Activated T-helper 2 cell treated with anti-CD3 and anti-CD28 coated beads, Interferon-gamma antibody, Interleukin-2, Interleukin-4, amounts not matched to agents 10 μg/mL and 5 μg/mL and 100 μg/mL, durations not matched to agents 14 hours and 24 hours and 36 hours (primary cell): ENCODE measurements at regions not wholly inside any gene's neighbourhood (a gene's known extent, or its start where the extent isn't known, plus 50 kb on each side); places are given as distances from the start of the nearest gene placed in this dataset.
"Not testable (repeated sequence)": the region's sequence is repeated elsewhere in the genome, so short reads cannot be mapped to it uniquely, and the experiment has no call there.

Experiments used
- DNase-seq: peaks from one replicate; pipeline ENCODE4 v3.0.0; 2021; ENCODE audit warnings: low spot score
- H3K27ac Mint-ChIP-seq: one replicate; pipeline ENCODE4 v1.8.0; 2021; ENCODE audit warnings: mixed read lengths
- H3K27me3 Mint-ChIP-seq: one replicate; pipeline ENCODE4 v1.8.0; 2021; ENCODE audit warnings: low read depth, mixed read lengths
- H3K36me3 Mint-ChIP-seq: one replicate; pipeline ENCODE4 v1.8.0; 2021; ENCODE audit warnings: low read depth, mixed read lengths
- H3K4me1 Mint-ChIP-seq: one replicate; pipeline ENCODE4 v1.8.0; 2021; ENCODE audit warnings: low read depth, mixed read lengths
- H3K4me3 Mint-ChIP-seq: one replicate; pipeline ENCODE4 v1.8.0; 2021; ENCODE audit warnings: low read depth, mild to moderate bottlenecking, moderate library complexity, mixed read lengths
- H3K9me3 Mint-ChIP-seq: one replicate; pipeline ENCODE4 v1.8.0; 2021; ENCODE audit warnings: mixed read lengths
- intact Hi-C: fragments of 100-400 bp; cut with micrococcal nuclease; formaldehyde crosslinking; loops from one replicate; pipeline ENCODE4 v1.15.1; 2023

- DNase-seq = no peak
- Mint-ChIP-seq H3K4me1 (no peaks in the 10 kb centered on the region), H3K9me3 (no peaks in the 10 kb centered on the region), H3K4me3 (no peak overlapping the region), H3K27me3 (no peaks in the 10 kb centered on the region), H3K27ac (no peak overlapping the region), H3K36me3 (no peaks in the 10 kb centered on the region)
- intact Hi-C loops = no loop called here
Measured at GRCh38 chr3:75224412-75224811, 439.7 kb upstream of the FRG2C start.

- no peaks in the 10 kb centered on the region for H3K27me3 Mint-ChIP-seq
- no peaks in the 10 kb centered on the region for H3K36me3 Mint-ChIP-seq
- H3K4me1 Mint-ChIP-seq = no peaks in the 10 kb centered on the region
- H3K4me3 Mint-ChIP-seq = no peak overlapping the region
- no peak for DNase-seq
- intact Hi-C loops = no loop called here
- no peak overlapping the region for H3K27ac Mint-ChIP-seq
- no peaks in the 10 kb centered on the region for H3K9me3 Mint-ChIP-seq
Measured at GRCh38 chr3:75232216-75232615, 431.9 kb upstream of the FRG2C start.

DNA sequence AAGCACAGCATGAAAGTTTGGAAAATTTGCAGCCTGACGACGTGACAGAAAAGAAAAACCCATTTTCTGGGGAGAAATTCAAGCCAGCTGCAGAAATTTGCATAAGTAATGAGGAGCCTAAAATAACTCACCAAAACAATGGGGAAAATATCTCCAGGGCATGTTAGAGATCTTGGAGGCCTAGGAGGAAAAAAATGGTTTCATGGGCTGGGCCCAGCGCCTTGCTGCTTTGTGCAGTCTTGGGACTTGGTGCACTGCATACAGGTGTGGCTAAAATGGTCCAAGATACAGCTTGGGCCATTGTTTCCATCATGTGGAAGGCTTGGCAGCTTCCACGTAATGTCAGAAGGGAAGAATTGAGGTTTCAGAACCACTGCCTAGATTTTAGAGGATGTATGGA, 428.5 kb upstream of the FRG2C start:
- no peaks in the 10 kb centered on the region for H3K36me3 Mint-ChIP-seq
- H3K27ac Mint-ChIP-seq = no peak overlapping the region
- no peaks in the 10 kb centered on the region for H3K27me3 Mint-ChIP-seq
- H3K9me3 Mint-ChIP-seq = no peaks in the 10 kb centered on the region
- H3K4me3 Mint-ChIP-seq = no peak overlapping the region
- intact Hi-C loops = no loop called here
- no peaks in the 10 kb centered on the region for H3K4me1 Mint-ChIP-seq
- no peak for DNase-seq

DNA sequence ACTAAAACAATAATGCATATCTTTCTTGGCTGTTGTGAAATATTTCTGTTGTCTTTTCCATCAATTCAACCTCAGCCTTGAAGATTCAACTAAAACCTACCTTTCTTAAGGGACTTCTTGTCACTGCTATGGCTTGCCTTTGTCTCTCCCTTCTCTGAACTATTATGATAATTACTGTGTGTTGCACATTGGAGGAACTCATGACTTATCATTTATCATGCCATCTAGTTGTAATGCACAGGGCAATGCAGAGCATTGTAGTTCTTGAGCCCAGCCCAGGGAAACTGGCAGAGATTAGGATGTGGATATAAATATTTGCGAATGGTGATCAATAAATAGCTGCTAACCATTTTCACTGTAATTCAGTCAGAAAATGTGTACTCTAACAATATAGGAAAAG, 427.1 kb upstream of the FRG2C start:
- no peaks in the 10 kb centered on the region for H3K9me3 Mint-ChIP-seq
- no peak overlapping the region for H3K4me3 Mint-ChIP-seq
- intact Hi-C loops = no loop called here
- no peak overlapping the region for H3K27ac Mint-ChIP-seq
- no peaks in the 10 kb centered on the region for H3K27me3 Mint-ChIP-seq
- no peak for DNase-seq
- no peaks in the 10 kb centered on the region for H3K36me3 Mint-ChIP-seq
- no peaks in the 10 kb centered on the region for H3K4me1 Mint-ChIP-seq

DNA sequence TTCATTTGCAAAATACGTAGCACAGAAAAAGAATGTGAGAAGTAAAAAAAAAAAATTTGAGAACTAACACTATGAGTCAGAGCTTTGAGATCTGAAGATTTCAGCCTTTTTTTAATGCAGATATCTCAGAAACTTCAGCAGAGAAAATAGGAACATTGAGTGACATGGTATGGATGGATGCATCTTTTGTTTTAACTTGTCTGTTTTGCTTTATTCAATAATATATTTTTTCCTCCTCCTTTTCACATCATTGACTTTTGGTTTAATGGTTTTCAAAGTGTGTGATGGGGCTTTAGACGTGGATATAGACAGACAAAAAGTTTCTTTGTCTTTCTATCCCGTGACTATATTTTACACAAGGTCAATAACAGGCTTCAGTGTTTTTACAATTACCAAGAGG, 426.7 kb upstream of the FRG2C start:
- Mint-ChIP-seq H3K4me3 (no peak overlapping the region), H3K27ac (no peak overlapping the region), H3K9me3 (no peaks in the 10 kb centered on the region), H3K36me3 (no peaks in the 10 kb centered on the region), H3K27me3 (no peaks in the 10 kb centered on the region), H3K4me1 (no peaks in the 10 kb centered on the region)
- intact Hi-C loops = no loop called here
- no peak for DNase-seq

GRCh38 chr3:75241226-75241962, 422.7 kb upstream of the FRG2C start:
- H3K27me3 Mint-ChIP-seq, H3K36me3 Mint-ChIP-seq, intact Hi-C loops, H3K4me1 Mint-ChIP-seq, H3K9me3 Mint-ChIP-seq, H3K27ac Mint-ChIP-seq, DNase-seq, H3K4me3 Mint-ChIP-seq: not testable (repeated sequence)

DNA sequence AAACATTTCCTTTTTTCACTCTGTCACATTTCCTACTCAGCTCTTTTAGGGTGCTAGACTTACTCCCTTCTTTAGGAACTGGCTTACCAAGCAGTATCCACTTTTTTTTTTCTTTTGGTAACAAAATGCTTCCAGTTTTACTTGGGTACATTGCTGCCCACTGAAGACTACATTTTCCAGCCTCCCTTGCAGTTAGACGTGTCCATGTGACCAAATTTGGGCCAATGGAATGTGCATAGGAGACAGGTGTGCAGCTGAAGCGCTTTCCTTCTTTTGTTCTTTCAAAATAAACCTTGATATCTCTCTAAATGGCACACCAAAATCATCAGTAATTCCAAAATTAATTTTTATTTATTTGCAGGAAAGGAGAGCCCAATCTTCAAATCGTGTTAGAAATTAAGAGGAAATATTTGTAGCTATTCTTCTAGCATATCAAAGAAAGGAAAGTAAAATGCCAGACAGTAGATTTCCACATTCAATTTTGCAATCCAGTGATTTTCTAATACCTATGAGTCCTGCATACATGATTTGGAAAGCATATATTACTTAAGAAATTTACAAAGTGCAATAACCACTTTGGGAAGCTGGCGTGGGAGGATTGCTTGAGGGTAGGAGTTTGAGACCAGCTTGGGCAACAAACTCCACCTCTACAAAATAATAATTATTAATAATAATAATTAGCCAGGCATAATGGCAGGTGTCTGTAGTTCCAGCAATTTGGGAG, 422.0 kb upstream of the FRG2C start:
- H3K9me3 Mint-ChIP-seq = no peaks in the 10 kb centered on the region
- no peaks in the 10 kb centered on the region for H3K36me3 Mint-ChIP-seq
- no peaks in the 10 kb centered on the region for H3K4me1 Mint-ChIP-seq
- intact Hi-C loops = no loop called here
- DNase-seq = no peak
- H3K27ac Mint-ChIP-seq = no peak overlapping the region
- H3K4me3 Mint-ChIP-seq = no peak overlapping the region
- no peaks in the 10 kb centered on the region for H3K27me3 Mint-ChIP-seq

GRCh38 chr3:75248974-75249373, 415.2 kb upstream of the FRG2C start:
- intact Hi-C loops = no loop called here
- Mint-ChIP-seq H3K4me3 (no peak overlapping the region), H3K27me3 (no peaks in the 10 kb centered on the region), H3K4me1 (peaks cover 4% of the 10 kb centered on the region), H3K9me3 (no peaks in the 10 kb centered on the region), H3K27ac (no peak overlapping the region), H3K36me3 (no peaks in the 10 kb centered on the region)
- DNase-seq = no peak

DNA sequence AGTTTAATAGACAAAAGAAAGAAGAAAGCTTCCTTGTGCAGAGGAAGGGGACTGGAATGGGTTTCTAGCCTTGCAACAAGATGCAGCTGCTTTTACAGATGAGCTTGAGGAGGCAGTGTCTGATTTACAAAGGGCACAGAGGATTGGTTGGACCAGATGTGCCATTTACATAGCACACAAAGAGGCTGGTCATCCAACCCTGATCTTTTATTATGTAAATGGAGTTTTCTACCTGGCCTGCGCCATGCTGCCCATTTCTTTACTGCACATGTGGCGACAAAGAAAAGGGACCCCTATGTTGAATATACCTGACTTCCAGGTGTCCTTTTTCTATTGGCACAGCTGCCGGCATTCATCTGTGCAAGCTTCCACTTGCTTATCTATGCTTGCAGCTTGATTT, 409.4 kb upstream of the FRG2C start:
- no peaks in the 10 kb centered on the region for H3K36me3 Mint-ChIP-seq
- no peaks in the 10 kb centered on the region for H3K27me3 Mint-ChIP-seq
- intact Hi-C loops = no loop called here
- H3K9me3 Mint-ChIP-seq = no peaks in the 10 kb centered on the region
- no peak for DNase-seq
- H3K4me3 Mint-ChIP-seq = no peak overlapping the region
- H3K4me1 Mint-ChIP-seq = no peaks in the 10 kb centered on the region
- H3K27ac Mint-ChIP-seq = no peak overlapping the region

DNA sequence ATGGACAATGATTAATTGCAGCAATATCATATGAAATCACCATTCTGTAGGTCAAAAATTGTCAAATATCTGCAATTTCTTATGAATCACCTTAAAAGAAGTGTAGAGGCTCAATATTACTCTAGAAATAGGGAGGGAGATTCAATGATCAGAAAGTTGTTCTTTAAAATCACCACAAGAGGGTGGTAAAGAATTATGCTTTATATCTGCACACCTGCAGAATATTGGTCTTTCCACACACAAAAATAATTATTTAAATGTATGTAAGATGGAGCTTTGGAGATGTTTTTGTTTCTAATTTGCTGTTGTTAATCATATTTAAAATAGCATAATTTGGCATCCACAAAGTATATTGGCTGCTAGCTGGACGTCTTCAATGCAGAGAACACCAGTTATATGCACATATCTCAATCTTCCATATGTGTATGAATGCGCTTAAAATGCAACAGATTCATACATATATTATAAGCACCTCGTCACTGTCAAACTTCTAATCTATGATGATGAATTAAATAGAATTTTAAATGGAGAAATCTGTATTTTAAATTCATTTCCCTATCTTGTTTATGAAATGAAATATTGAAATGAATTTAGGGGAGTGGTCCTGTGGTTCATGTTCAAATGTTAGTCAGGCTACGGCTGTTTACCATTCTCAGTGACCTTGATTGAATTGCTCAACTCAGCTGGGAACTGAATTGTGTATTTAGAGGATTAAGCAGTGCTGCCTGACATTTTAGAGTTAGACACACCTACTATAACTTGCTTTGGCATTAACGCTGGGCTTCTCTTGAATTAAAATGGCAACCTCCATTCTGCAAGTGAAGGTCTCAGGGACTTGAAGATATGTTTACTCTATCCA, 405.1 kb upstream of the FRG2C start:
- intact Hi-C loops, H3K4me3 Mint-ChIP-seq, DNase-seq, H3K27ac Mint-ChIP-seq, H3K9me3 Mint-ChIP-seq, H3K36me3 Mint-ChIP-seq, H3K27me3 Mint-ChIP-seq, H3K4me1 Mint-ChIP-seq: not testable (repeated sequence)

DNA sequence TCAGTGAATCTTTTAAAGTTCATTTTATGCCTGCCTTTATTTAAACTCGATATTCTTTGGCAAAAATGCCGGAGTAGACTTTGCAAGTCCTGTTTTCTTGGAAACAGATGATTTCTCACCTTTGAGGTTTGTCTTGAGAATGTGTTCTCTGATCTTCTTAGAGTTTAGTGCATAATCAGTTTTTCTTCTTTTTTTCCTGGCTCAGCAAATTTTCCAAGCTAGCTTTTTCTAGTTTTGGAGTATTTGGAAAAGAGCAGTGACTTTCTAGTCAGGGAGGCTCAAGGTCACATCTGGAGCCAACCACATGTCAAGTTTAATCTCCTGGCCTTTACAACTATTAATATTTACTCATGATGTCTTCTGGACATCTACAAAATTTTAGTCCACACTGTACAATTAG, 403.2 kb upstream of the FRG2C start:
- H3K36me3 Mint-ChIP-seq, H3K9me3 Mint-ChIP-seq, intact Hi-C loops, H3K27me3 Mint-ChIP-seq, H3K27ac Mint-ChIP-seq, H3K4me3 Mint-ChIP-seq, DNase-seq, H3K4me1 Mint-ChIP-seq: not testable (repeated sequence)

GRCh38 chr3:75262661-75263060, 401.5 kb upstream of the FRG2C start:
- H3K4me3 Mint-ChIP-seq = no peak overlapping the region
- intact Hi-C loops = no loop called here
- no peaks in the 10 kb centered on the region for H3K36me3 Mint-ChIP-seq
- no peaks in the 10 kb centered on the region for H3K9me3 Mint-ChIP-seq
- H3K27me3 Mint-ChIP-seq = peaks cover 2% of the 10 kb centered on the region
- H3K27ac Mint-ChIP-seq = no peak overlapping the region
- no peaks in the 10 kb centered on the region for H3K4me1 Mint-ChIP-seq
- no peak for DNase-seq

- H3K9me3 Mint-ChIP-seq = no peaks in the 10 kb centered on the region
- H3K27ac Mint-ChIP-seq = no peak overlapping the region
- peaks cover 2% of the 10 kb centered on the region for H3K27me3 Mint-ChIP-seq
- no peak overlapping the region for H3K4me3 Mint-ChIP-seq
- intact Hi-C loops = no loop called here
- no peaks in the 10 kb centered on the region for H3K36me3 Mint-ChIP-seq
- H3K4me1 Mint-ChIP-seq = no peaks in the 10 kb centered on the region
- DNase-seq = no peak
Measured at GRCh38 chr3:75265897-75266296, 398.2 kb upstream of the FRG2C start.
